HG02884 (cell line): ENCODE measurements at regions not wholly inside any gene's neighbourhood (a gene's known extent, or its start where the extent isn't known, plus 50 kb on each side); places are given as distances from the start of the nearest gene placed in this dataset.
"Not testable (repeated sequence)": the region's sequence is repeated elsewhere in the genome, so short reads cannot be mapped to it uniquely, and the experiment has no call there.

ENCODE experiments used
- ATAC-seq: cut with Tn5 transposase; IDR thresholded peaks from one replicate; pipeline ENCODE4 v1.9.1; 2021; ENCODE audit warnings: mild to moderate bottlenecking, moderate library complexity; ENCODE audit not compliant: unreplicated experiment

GRCh38 chr10:29797616-29798015 is 162.8 kb upstream of the SVIL start:
- no peak for ATAC-seq

- ATAC-seq = no peak
These were observed 161.1 kb upstream of the SVIL start for GRCh38 chr10:29795850-29796249.

GRCh38 chr10:29794776-29795611 is 160.2 kb upstream of the SVIL start:
- no peak for ATAC-seq

- ATAC-seq = no peak
These were observed 157.0 kb upstream of the SVIL start for GRCh38 chr10:29791773-29792172.

GRCh38 chr10:29790207-29790606 is 155.4 kb upstream of the SVIL start:
- ATAC-seq = no peak

- ATAC-seq = no peak
These were observed 153.3 kb upstream of the SVIL start for GRCh38 chr10:29788113-29788512.

GRCh38 chr10:29785701-29786100 is 150.9 kb upstream of the SVIL start:
- no peak for ATAC-seq

- no peak for ATAC-seq
These were observed 149.5 kb upstream of the SVIL start for GRCh38 chr10:29784175-29784773.

- ATAC-seq = no peak
These were observed 148.6 kb upstream of the SVIL start for GRCh38 chr10:29783201-29783947.

GRCh38 chr10:29780639-29781038 is 145.9 kb upstream of the SVIL start:
- ATAC-seq = no peak

- ATAC-seq = no peak
These were observed 145.3 kb upstream of the SVIL start for GRCh38 chr10:29780096-29780495.

- ATAC-seq = no peak
These were observed 141.5 kb upstream of the SVIL start for GRCh38 chr10:29776246-29776645.

GRCh38 chr10:29774475-29774874 is 139.7 kb upstream of the SVIL start:
- no peak for ATAC-seq

GRCh38 chr10:29773675-29774091 is 138.9 kb upstream of the SVIL start:
- ATAC-seq = no peak

GRCh38 chr10:29772403-29772802 is 137.6 kb upstream of the SVIL start:
- ATAC-seq = no peak

GRCh38 chr10:29771376-29771775 is 136.6 kb upstream of the SVIL start:
- ATAC-seq = no peak

GRCh38 chr10:29769277-29769676 is 134.5 kb upstream of the SVIL start:
- not testable (repeated sequence) for ATAC-seq

- ATAC-seq = no peak
These were observed 133.2 kb upstream of the SVIL start for GRCh38 chr10:29767968-29768367.

- ATAC-seq = no peak
These were observed 132.0 kb upstream of the SVIL start for GRCh38 chr10:29766753-29767152.

GRCh38 chr10:29765330-29765729 is 130.6 kb upstream of the SVIL start:
- ATAC-seq = no peak

GRCh38 chr10:29763396-29763795 is 128.6 kb upstream of the SVIL start:
- no peak for ATAC-seq

GRCh38 chr10:29761916-29762315 is 127.1 kb upstream of the SVIL start:
- no peak for ATAC-seq
